ENCODE measurements at regions not wholly inside any gene's neighbourhood (a gene's known extent, or its start where the extent isn't known, plus 50 kb on each side); places are given as distances from the start of the nearest gene placed in this dataset.
A peak's percentile ranks its signal among the peaks of the same experiment; 100 is the strongest.

DNA sequence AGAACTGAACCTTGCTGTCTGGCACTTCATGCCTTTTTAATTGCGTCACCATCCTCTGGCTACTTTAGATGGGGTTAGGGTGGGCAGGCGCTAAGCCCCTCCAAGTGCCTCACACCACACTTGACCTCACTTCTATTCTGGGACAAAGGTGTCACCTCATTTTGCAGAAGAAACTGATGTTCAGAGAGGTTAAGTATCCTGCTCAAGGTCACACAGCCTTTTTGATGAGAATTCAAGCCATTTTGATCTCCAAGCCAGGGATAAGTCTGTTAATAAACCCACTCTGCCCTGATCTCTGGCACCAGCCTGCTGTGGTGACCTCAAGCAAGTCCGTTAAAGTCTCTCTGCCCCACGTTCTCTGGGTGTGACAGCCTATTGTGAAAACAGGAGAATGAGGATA, 58.8 kb upstream of the PRR23C start:
- H3K4me3 Mint-ChIP-seq, result no peak overlapping the region
- peaks cover 0 to 2% (median 0%) of the 10 kb centered on the region in 7 donors for H3K4me1 Mint-ChIP-seq
- H3K36me3 Mint-ChIP-seq, result no peaks in the 10 kb centered on the region
- ChIA-PET CTCF (interaction anchor here (1.4 kb wide), 1 partner anchor 9 kb away, joined by 4 read pairs; no protein-coding TSS in a partner anchor), POLR2A (no interaction called here)
- ATAC-seq (no peak), DNase-seq (no peak)
- no peak overlapping the region for H3K4me3 ChIP-seq (ENCODE audit: low read length)
- H3K27me3 Mint-ChIP-seq, result peaks cover 0 to 40% (median 6%) of the 10 kb centered on the region in 5 donors
- no peaks in the 10 kb centered on the region for H3K27me3 ChIP-seq (ENCODE audit: control insufficient read depth in 2 of 2, insufficient read depth in 2 of 2, low read length in 2 of 2)
- H3K36me3 ChIP-seq (ENCODE audit: control insufficient read depth in 2 of 3, insufficient read depth in 3 of 3, low read length in 3 of 3), result no peaks in the 10 kb centered on the region
- H3K27ac ChIP-seq (ENCODE audit: low read depth, low read length), result no peak overlapping the region
- H3K9me3 ChIP-seq (ENCODE audit: control insufficient read depth in 2 of 3, low read length in 3 of 3), result no peaks in the 10 kb centered on the region
- H3K27ac Mint-ChIP-seq, result no peak overlapping the region
- H3K9me3 Mint-ChIP-seq, result peaks cover 0 to 7% (median 0%) of the 10 kb centered on the region in 11 donors
- intact Hi-C loops (cut with micrococcal nuclease), result no loop called here
- H3K4me1 ChIP-seq (ENCODE audit: control insufficient read depth in 2 of 2, insufficient read depth in 2 of 2, low read length in 2 of 2), result no peaks in the 10 kb centered on the region

DNA sequence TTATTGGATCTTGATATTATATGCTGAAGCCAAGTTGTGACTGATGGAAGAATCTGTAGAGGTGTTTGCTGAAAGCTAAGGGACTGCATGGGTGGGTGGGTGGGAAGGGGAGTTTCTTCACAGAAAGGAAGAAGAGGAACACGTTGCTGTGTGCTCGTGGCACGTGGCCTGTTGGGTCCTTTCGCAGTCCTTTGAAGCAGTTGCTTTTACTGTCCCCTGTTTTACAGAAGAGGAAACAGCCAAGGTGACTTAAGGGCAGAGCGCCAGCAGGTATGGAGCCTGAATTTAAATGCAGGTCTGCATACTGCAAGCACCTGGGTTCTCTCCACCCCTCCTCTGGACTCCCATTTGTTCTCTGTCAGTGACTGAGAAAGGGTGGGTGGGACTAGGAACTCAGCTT, 59.4 kb upstream of the PRR23C start:
- H3K9me3 ChIP-seq (ENCODE audit: control insufficient read depth in 2 of 3, low read length in 3 of 3), result no peaks in the 10 kb centered on the region
- H3K27ac Mint-ChIP-seq, result no peak overlapping the region
- ChIA-PET POLR2A (no interaction called here), CTCF (no interaction called here)
- H3K4me1 ChIP-seq (ENCODE audit: control insufficient read depth in 2 of 2, insufficient read depth in 2 of 2, low read length in 2 of 2), result no peaks in the 10 kb centered on the region
- no peak overlapping the region for H3K4me3 ChIP-seq (ENCODE audit: low read length)
- H3K36me3 ChIP-seq (ENCODE audit: control insufficient read depth in 2 of 3, insufficient read depth in 3 of 3, low read length in 3 of 3), result no peaks in the 10 kb centered on the region
- DNase-seq, result no peak
- no peaks in the 10 kb centered on the region for H3K27me3 ChIP-seq (ENCODE audit: control insufficient read depth in 2 of 2, insufficient read depth in 2 of 2, low read length in 2 of 2)
- intact Hi-C loops (cut with micrococcal nuclease), result no loop called here
- H3K27me3 Mint-ChIP-seq, result peaks cover 0 to 40% (median 6%) of the 10 kb centered on the region in 5 donors
- H3K27ac ChIP-seq (ENCODE audit: low read depth, low read length), result no peak overlapping the region
- no peak for ATAC-seq
- H3K36me3 Mint-ChIP-seq, result no peaks in the 10 kb centered on the region
- peaks cover 0 to 4% (median 0%) of the 10 kb centered on the region in 11 donors for H3K9me3 Mint-ChIP-seq
- H3K4me3 Mint-ChIP-seq, result no peak overlapping the region
- peaks cover 0 to 2% (median 0%) of the 10 kb centered on the region in 7 donors for H3K4me1 Mint-ChIP-seq

DNA sequence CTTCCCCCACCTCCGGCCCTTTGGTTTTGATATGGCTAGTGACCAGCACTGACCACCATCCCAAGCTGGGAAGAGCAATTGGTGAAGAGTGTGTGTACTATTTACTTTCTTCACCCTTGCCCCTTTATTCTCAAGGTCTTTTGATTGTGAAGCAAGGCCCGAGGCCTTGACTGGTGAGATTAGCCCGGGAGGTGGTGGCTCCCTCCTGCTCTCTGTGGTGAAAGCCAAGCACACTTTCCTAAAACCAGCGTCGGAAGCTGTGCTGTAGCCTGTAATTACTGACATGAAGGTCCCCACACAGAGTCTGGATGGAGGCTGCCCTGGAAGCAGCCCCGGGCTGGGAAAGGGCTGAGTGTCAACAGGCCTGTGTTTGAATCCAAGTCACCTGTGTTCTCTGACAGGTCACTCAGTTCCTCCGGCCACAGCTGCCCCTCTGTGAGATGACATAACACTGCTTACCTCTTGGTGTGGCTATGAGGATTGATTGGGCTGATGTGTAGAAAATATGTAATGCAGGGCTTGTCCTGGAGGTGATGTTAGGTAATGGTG, 60.5 kb upstream of the PRR23C start:
- H3K27me3 Mint-ChIP-seq, result peaks cover 0 to 33% (median 6%) of the 10 kb centered on the region in 5 donors
- Histone ChIP-seq H3K36me3 (ENCODE audit: control insufficient read depth in 2 of 3, insufficient read depth in 3 of 3, low read length in 3 of 3) (no peaks in the 10 kb centered on the region), H3K4me3 (ENCODE audit: low read length) (no peak overlapping the region), H3K27ac (ENCODE audit: low read depth, low read length) (no peak overlapping the region), H3K4me1 (ENCODE audit: control insufficient read depth in 2 of 2, insufficient read depth in 2 of 2, low read length in 2 of 2) (no peaks in the 10 kb centered on the region), H3K9me3 (ENCODE audit: control insufficient read depth in 2 of 3, low read length in 3 of 3) (no peaks in the 10 kb centered on the region), H3K27me3 (ENCODE audit: control insufficient read depth in 2 of 2, insufficient read depth in 2 of 2, low read length in 2 of 2) (no peaks in the 10 kb centered on the region)
- ChIA-PET POLR2A (no interaction called here), CTCF (no interaction called here)
- H3K27ac Mint-ChIP-seq, result no peak overlapping the region
- H3K9me3 Mint-ChIP-seq, result no peaks in the 10 kb centered on the region
- no peak overlapping the region for H3K4me3 Mint-ChIP-seq
- H3K36me3 Mint-ChIP-seq, result no peaks in the 10 kb centered on the region
- intact Hi-C loops (cut with micrococcal nuclease), result no loop called here
- ATAC-seq (no peak), DNase-seq (peak in 1 of 9 donors; percentile 4)
- peaks cover 0 to 2% (median 0%) of the 10 kb centered on the region in 7 donors for H3K4me1 Mint-ChIP-seq

DNA sequence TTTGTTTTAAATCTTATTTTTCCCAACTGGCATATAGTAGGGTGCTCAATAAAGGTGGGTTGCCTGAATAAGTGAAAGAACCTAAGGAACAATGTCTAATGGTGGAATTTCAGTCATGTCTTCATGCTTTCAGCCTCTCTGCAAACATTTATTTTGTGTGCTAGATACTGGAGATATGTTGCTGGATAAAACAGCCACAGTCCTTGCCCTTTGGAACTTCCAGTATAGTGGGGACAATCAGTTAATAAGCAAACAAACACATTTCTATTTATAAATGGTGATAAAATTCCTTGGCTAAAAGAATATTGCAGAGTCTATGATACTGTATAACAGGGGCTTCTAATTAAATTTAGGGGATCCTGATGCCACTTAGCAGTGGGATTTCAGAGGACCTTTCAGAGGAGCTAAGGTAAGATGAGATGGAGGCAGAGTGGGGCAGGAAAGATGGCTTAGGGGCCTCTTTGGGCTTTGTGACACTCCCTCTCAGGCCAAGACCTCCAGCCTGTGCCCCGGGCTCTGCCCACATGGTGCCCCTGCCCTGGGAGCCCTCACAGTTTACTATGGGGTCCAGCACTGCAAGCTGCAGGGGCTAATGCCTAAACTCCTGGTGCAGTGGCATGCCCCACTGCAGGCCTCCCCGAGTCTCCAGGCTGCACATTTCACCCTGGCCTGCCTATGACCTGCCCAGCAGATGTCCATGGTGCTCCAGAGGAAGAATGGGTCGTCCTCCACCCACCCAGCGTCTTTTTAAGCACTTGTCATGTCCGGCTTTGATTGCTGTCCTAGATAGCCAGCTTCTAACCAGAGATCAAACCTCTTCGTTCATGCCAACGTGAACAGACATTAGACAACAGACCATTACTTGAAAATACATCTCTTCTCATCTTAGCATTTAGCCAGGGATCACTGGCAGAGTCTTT, 61.6 kb upstream of the PRR23C start:
- CTCF ChIA-PET, result no interaction called here
- H3K27me3 Mint-ChIP-seq, result peaks cover 0 to 33% (median 4%) of the 10 kb centered on the region in 5 donors
- intact Hi-C loops (cut with micrococcal nuclease), result no loop called here
- H3K36me3 Mint-ChIP-seq, result no peaks in the 10 kb centered on the region
- ATAC-seq, result no peak
- H3K27ac ChIP-seq (ENCODE audit: low read depth, low read length), result no peak overlapping the region
- no peak overlapping the region for H3K4me3 ChIP-seq (ENCODE audit: low read length)
- no peaks in the 10 kb centered on the region for H3K27me3 ChIP-seq (ENCODE audit: control insufficient read depth in 2 of 2, insufficient read depth in 2 of 2, low read length in 2 of 2)
- no peaks in the 10 kb centered on the region for H3K4me1 ChIP-seq (ENCODE audit: control insufficient read depth in 2 of 2, insufficient read depth in 2 of 2, low read length in 2 of 2)
- H3K36me3 ChIP-seq (ENCODE audit: control insufficient read depth in 2 of 3, insufficient read depth in 3 of 3, low read length in 3 of 3), result no peaks in the 10 kb centered on the region
- H3K4me1 Mint-ChIP-seq, result peaks cover 0 to 7% (median 0%) of the 10 kb centered on the region in 7 donors
- no peak overlapping the region for H3K4me3 Mint-ChIP-seq
- H3K9me3 ChIP-seq (ENCODE audit: control insufficient read depth in 2 of 3, low read length in 3 of 3), result no peaks in the 10 kb centered on the region
- no peaks in the 10 kb centered on the region for H3K9me3 Mint-ChIP-seq
- POLR2A ChIA-PET, result no interaction called here
- no peak overlapping the region for H3K27ac Mint-ChIP-seq
- peak in 1 of 9 donors; percentile 1 for DNase-seq

DNA sequence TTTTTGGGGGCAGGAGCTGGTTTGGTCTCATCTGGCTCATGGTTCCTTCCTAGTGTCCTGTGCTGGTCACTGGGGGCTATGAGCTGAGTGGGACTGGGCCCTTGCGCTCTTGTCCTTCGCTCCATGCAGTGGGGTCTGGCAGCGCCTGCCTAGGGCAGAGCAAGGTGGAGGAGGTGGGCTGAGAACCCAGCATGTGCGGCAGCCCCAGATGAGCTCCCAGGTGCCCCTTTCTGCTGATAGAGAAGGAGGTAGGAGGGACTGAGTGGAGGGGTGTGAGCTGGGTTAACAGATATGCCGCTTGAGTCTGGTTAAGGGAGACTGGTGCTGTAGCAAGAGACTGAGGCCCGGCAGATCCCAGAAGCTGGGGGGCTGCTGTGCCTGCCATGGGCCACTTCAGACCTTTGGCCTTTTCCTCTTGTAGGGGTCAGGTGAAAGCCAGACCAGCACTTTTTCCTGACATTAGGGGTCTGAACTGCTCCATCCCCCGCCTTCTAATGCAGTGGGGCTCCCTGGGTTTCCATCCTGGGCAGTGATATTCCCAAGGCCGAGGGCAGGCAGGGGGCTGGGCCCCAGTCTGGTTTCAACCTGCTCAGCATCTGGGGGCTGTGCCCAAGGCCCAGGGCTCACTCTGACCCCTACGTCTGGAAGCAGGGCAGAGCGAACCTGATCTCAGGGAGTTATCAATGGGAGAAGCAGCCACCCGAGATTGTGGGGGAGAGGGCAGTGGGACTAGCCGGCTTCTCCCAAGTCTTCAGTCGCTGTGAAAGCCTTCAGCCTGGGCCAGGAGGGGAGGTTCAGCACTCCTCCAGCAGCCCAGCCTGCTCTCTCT, 62.9 kb upstream of the PRR23C start:
- ATAC-seq (no peak), DNase-seq (peak in 1 of 9 donors; percentile 9)
- H3K27me3 ChIP-seq (ENCODE audit: control insufficient read depth in 2 of 2, insufficient read depth in 2 of 2, low read length in 2 of 2), result no peaks in the 10 kb centered on the region
- H3K27ac Mint-ChIP-seq, result no peak overlapping the region
- no peaks in the 10 kb centered on the region for H3K9me3 ChIP-seq (ENCODE audit: control insufficient read depth in 2 of 3, low read length in 3 of 3)
- no peaks in the 10 kb centered on the region for H3K36me3 ChIP-seq (ENCODE audit: control insufficient read depth in 2 of 3, insufficient read depth in 3 of 3, low read length in 3 of 3)
- H3K36me3 Mint-ChIP-seq, result no peaks in the 10 kb centered on the region
- no peaks in the 10 kb centered on the region for H3K9me3 Mint-ChIP-seq
- CTCF ChIA-PET, result no interaction called here
- H3K27ac ChIP-seq (ENCODE audit: low read depth, low read length), result no peak overlapping the region
- no peak overlapping the region for H3K4me3 ChIP-seq (ENCODE audit: low read length)
- POLR2A ChIA-PET, result no interaction called here
- no peaks in the 10 kb centered on the region for H3K4me1 ChIP-seq (ENCODE audit: control insufficient read depth in 2 of 2, insufficient read depth in 2 of 2, low read length in 2 of 2)
- peaks cover 0 to 8% (median 6%) of the 10 kb centered on the region in 7 donors for H3K4me1 Mint-ChIP-seq
- peaks cover 10 to 33% (median 12%) of the 10 kb centered on the region in 5 donors for H3K27me3 Mint-ChIP-seq
- intact Hi-C loops (cut with micrococcal nuclease), result no loop called here
- H3K4me3 Mint-ChIP-seq, result no peak overlapping the region

DNA sequence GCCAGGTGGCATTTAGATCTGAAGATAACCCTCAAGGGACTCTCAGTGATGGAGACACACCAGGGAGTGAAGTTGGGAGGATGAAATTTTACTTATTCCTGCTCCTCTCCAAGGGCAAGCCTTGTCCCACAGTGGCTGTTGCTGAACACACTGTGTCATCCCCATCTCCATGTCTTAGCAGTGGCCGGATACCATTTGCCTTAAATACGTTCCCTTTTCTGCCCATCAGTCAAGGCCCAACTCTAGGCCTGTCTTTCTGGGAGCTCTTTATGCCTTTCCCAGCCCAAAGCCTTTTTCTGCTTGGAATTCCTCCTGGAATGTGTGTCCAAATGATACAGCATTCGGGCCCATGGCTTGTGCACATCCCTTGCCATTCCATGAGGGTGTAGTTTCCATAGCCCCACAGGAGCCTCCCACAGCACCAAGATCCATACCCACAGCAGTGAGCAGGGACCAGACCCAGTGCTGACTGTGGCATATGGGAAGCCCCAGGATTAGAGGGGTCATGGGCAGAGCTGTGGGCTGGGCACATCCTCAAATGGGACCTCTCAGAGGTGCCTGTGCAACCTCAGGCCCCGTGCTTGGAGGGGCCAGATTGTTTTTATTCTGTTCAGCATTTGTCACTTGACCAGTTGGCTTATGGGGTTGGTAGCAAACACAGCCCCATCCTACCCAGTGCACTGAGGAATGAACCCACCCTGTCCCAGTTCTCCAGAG, 63.7 kb upstream of the PRR23C start:
- no peak overlapping the region for H3K27ac Mint-ChIP-seq

More for the DNA sequence above, 63.7 kb upstream of the PRR23C start:
- H3K4me3 ChIP-seq (ENCODE audit: low read length), result no peak overlapping the region
- H3K36me3 ChIP-seq (ENCODE audit: control insufficient read depth in 2 of 3, insufficient read depth in 3 of 3, low read length in 3 of 3), result no peaks in the 10 kb centered on the region
- no peak overlapping the region for H3K4me3 Mint-ChIP-seq
- H3K36me3 Mint-ChIP-seq, result no peaks in the 10 kb centered on the region
- no peak for ATAC-seq
- peaks cover 15 to 36% (median 19%) of the 10 kb centered on the region in 5 donors for H3K27me3 Mint-ChIP-seq
- H3K27me3 ChIP-seq (ENCODE audit: control insufficient read depth in 2 of 2, insufficient read depth in 2 of 2, low read length in 2 of 2), result no peaks in the 10 kb centered on the region
- CTCF ChIA-PET, result no interaction called here
- no peak overlapping the region for H3K27ac ChIP-seq (ENCODE audit: low read depth, low read length)
- DNase-seq, result peak in 1 of 9 donors; percentile 11
- H3K9me3 Mint-ChIP-seq, result no peaks in the 10 kb centered on the region
- peaks cover 0 to 8% (median 6%) of the 10 kb centered on the region in 7 donors for H3K4me1 Mint-ChIP-seq
- H3K9me3 ChIP-seq (ENCODE audit: control insufficient read depth in 2 of 3, low read length in 3 of 3), result no peaks in the 10 kb centered on the region
- intact Hi-C loops (cut with micrococcal nuclease), result no loop called here
- H3K4me1 ChIP-seq (ENCODE audit: control insufficient read depth in 2 of 2, insufficient read depth in 2 of 2, low read length in 2 of 2), result no peaks in the 10 kb centered on the region
- POLR2A ChIA-PET, result no interaction called here

Measured in naive thymus-derived CD4-positive, alpha-beta T cell (primary cell).